ENCODE measurements at regions not wholly inside any gene's neighbourhood (a gene's known extent, or its start where the extent isn't known, plus 50 kb on each side); places are given as distances from the start of the nearest gene placed in this dataset.

GRCh38 chr13:87355451-87355850 lies 315.7 kb upstream of the SLITRK5 start:
- POLR2A ChIA-PET (ENCODE audit: low non-redundant PET) = no interaction called here
- no peak overlapping the region for H3K27ac ChIP-seq
- no peak for TF ChIP-seq CTCF (conservative IDR thresholded peaks at IDR 0.05; ENCODE audit: low read depth)
- no peak for DNase-seq (ENCODE audit: low spot score)
- CTCF ChIA-PET = no interaction called here

- no peak for DNase-seq (ENCODE audit: low spot score)
- no peak for TF ChIP-seq CTCF (conservative IDR thresholded peaks at IDR 0.05; ENCODE audit: low read depth)
- CTCF ChIA-PET = no interaction called here
- H3K27ac ChIP-seq = no peak overlapping the region
- POLR2A ChIA-PET (ENCODE audit: low non-redundant PET) = no interaction called here
Observed at GRCh38 chr13:87356314-87356713, 314.9 kb upstream of the SLITRK5 start.

- no peak for TF ChIP-seq CTCF (conservative IDR thresholded peaks at IDR 0.05; ENCODE audit: low read depth)
- H3K27ac ChIP-seq = no peak overlapping the region
- ChIA-PET POLR2A (ENCODE audit: low non-redundant PET) (no interaction called here), CTCF (no interaction called here)
- no peak for DNase-seq (ENCODE audit: low spot score)
Observed at GRCh38 chr13:87358319-87358718, 312.9 kb upstream of the SLITRK5 start.

GRCh38 chr13:87361216-87361615 lies 310.0 kb upstream of the SLITRK5 start:
- ChIA-PET POLR2A (ENCODE audit: low non-redundant PET) (no interaction called here), CTCF (no interaction called here)
- no peak overlapping the region for H3K27ac ChIP-seq
- no peak for DNase-seq (ENCODE audit: low spot score)
- TF ChIP-seq CTCF (conservative IDR thresholded peaks at IDR 0.05; ENCODE audit: low read depth) = no peak

GRCh38 chr13:87368639-87369038 lies 302.5 kb upstream of the SLITRK5 start:
- no peak for DNase-seq (ENCODE audit: low spot score)
- H3K27ac ChIP-seq = no peak overlapping the region
- ChIA-PET CTCF (no interaction called here), POLR2A (ENCODE audit: low non-redundant PET) (no interaction called here)
- no peak for TF ChIP-seq CTCF (conservative IDR thresholded peaks at IDR 0.05; ENCODE audit: low read depth)

GRCh38 chr13:87376081-87376480 lies 295.1 kb upstream of the SLITRK5 start:
- TF ChIP-seq CTCF (conservative IDR thresholded peaks at IDR 0.05; ENCODE audit: low read depth) = no peak
- POLR2A ChIA-PET (ENCODE audit: low non-redundant PET) = no interaction called here
- DNase-seq (ENCODE audit: low spot score) = no peak

GRCh38 chr13:87384099-87384498 lies 287.1 kb upstream of the SLITRK5 start:
- TF ChIP-seq CTCF (conservative IDR thresholded peaks at IDR 0.05; ENCODE audit: low read depth) = no peak
- ChIA-PET POLR2A (ENCODE audit: low non-redundant PET) (no interaction called here), CTCF (no interaction called here)
- no peak for DNase-seq (ENCODE audit: low spot score)
- no peak overlapping the region for H3K27ac ChIP-seq

More at GRCh38 chr13:87376081-87376480, 295.1 kb upstream of the SLITRK5 start:
- CTCF ChIA-PET = no interaction called here
- no peak overlapping the region for H3K27ac ChIP-seq
